ENCODE measurements at regions not wholly inside any gene's neighbourhood (a gene's known extent, or its start where the extent isn't known, plus 50 kb on each side); places are given as distances from the start of the nearest gene placed in this dataset.

GRCh38 chr14:105839425-105840265 lies 313.3 kb downstream of the TMEM121 start:
- TF ChIP-seq POLR2A (IDR thresholded peaks at IDR 0.05; ENCODE audit: low read depth, low read length), result no peak
- TF ChIP-seq POLR2AphosphoS5 (IDR thresholded peaks at IDR 0.05; ENCODE audit: low read depth, low read length), result no peak
- TF ChIP-seq TAF1 (IDR thresholded peaks at IDR 0.05; ENCODE audit: borderline replicate concordance, low read depth, low read length), result no peak
